Stimulated activated CD4-positive, alpha-beta T cell treated with anti-CD3 and anti-CD28 coated beads, Interleukin-15, amount 100 ng/mL, for 24 hours (primary cell): ENCODE measurements at regions not wholly inside any gene's neighbourhood (a gene's known extent, or its start where the extent isn't known, plus 50 kb on each side); places are given as distances from the start of the nearest gene placed in this dataset.

Experiments used
- DNase-seq: peaks from one replicate; pipeline ENCODE4 v3.0.0-alpha.2; 2020

DNA sequence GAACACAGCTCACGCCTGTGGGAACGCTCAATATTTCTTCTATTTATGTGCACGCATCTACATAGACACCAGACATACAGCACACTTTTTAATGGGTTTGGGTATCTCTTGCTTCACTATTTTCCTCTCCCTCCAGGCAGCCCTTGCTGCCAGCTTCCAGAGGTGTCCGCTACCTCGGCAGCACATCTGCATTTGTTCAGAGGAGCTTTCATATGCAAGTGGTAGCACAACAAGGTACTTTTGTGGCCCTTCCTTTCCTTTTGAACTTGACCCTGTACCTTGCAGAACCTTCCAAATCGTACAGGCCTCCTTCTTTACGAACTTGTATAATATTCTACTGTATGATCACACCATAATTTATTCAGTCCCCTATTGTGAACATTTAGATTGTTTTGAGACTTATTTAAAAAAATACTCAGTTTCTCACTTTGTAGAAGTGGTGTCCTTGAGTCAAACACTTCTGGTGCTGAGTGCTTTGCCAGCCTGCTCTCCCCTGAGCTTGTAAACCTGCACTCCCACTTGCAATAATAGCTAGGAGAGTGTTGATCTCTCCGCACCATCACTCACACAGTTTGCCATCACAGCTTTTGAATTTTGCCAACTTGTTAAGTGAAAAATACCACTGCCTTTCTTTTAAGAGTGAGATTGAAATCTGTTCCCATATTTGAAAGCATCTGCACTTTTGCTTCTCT, 106.0 kb upstream of the ZNF32 start:
- no peak for DNase-seq

DNA sequence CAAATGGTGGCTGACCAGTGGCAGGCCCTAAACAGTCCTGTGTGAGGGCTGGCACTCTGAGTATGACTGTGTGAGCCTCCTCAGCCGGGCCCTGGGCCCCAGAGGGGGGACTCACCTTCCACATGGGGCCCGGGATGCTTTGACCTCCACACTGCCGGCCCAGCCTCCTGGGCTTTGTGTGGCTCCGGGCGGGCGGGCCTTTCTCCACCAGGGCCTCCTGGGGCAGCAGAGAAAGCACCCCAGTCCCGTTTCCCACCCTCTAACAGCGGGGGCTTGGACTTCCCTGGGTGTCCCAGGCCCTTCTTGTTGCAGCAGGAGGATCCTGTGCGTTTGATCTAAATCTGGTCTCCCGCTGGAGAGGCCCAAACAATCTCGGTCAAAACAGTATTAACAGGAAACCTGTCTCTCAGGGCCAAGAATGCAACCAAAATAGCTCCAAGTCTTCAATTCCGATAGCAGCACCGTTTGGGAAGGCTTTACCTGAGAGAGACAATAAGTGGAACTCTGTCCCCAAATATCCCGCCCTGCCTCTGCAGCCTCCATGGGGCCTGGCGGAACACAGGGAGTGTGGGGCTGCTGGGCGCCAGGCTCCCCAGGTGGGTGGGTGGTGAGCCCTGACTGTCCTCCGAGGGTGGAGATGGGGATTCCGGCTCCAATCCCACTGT, 104.8 kb upstream of the ZNF32 start:
- no peak for DNase-seq

DNA sequence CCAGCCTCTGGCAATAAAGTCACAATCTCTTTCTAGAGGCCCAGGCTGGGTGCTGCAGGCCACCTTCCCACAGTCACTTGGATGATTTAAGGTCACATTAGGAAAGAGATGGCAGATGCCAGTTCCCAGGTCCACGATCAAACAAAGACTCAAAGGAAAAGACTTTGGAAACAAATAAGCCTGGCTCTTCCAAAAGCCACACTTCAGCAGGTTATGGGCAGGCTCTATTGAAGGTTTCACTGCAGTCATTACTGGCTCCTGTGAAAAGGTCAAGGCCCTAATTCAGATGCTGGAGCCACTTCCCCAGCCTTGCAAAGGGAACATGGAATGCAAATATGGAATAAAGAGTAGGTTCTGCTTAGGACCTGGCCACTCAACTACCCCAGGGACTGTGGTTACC, 104.0 kb upstream of the ZNF32 start:
- DNase-seq = no peak

DNA sequence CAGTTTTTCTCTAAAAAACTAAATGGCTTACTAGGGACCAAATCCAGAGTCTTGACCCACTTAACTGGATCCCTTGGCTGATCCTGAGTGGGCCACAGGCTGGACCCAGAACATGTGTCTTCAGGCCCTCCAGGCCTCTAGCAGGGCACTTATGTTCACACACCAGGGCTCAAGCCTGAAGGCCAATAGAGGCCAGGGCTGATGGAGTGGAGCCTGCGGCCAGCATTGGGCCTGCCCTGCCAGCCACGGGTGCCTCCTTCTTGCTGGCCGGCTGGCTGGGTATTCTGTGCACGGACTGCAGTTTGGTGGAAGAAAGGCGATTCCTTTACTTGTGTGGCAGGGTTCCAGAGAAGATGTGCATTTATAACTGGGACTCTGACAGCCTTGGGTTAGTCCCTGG, 103.0 kb upstream of the ZNF32 start:
- no peak for DNase-seq

DNA sequence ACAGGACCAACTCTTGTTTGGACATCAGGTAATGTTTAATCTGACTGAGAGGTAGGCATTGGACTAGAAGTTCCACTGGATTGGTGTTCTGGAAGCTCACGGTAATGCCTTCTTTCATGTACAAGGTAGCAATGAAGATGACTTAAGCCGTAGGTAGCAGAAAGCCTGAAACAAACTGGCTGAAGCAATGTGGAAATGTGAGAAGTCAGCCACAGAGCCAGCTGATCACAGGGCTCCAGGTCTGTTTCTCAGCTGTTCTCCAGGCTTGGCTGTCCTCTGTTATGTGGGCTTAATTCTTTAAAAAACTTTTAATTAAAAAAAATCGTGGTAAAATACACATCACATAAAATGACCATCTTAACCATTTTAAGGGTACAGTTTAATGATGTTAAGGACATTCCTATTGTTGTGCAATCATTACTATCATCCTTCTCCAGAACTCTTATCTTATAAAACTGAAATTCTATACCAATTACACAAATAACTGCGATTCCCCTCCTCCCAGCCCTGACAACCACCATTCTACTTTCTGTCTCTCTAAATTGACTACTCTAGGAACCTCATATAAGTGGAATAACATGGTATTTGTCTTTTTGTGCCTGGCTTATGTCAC, 101.4 kb upstream of the ZNF32 start:
- no peak for DNase-seq

DNA sequence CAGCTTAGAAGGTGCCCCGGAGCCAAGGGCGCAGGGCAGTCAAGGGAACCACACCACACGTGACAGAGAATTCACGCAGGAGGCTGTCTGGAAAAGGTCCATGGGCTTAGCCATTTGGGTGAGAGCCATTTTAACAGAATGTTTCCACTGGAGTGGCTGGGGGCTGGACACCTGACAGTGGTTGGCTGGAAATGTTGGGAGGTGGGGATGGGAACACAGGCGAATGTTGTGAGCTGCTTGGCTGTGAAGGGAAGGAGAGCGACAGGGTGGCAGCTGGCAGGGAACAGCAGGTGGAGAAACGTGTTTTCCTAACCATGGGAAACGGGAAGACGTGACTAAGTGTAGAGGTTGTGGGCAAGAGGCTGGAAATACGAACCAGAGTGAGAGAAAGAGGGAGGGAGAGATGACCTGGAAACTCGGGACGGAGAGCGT, 100.5 kb upstream of the ZNF32 start:
- DNase-seq = no peak

DNA sequence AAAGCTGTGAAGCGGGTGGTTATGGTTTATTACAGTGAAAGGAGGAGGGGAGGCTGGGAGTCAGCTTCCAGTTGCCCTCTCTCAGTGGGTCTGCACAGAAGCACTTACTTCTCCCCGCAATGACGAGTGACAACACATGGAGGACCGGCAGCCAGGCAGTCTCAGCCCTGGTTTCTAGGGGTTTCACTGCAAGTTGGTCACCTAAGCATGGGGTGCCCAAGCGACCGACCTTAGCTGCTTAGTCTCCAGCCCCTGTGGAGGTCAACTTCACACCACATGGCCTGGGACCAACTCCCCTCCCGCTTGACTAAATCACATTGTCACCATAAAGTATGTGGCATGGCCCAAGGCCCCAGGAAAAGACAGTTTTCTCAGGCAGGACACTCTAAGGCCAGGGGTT, 99.9 kb upstream of the ZNF32 start:
- DNase-seq = no peak

DNA sequence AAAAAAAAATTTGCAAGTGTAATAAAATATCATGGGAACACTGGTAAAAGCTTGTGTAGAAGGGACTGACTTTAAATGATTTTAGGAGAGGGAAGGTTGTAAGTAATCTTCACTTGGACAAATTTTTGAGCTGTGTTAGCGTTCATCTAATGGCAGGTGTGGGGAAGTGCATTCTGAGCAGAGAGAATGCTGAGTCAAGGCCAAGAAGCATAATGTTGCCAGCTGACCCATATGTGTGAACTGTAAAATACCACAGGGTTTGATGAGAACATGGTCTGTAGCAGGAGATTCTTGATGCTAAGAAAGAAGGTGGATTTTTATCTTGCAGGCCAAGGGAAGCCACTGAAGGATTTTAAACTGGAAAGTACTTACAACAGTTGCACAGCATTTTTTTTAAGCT, 98.2 kb upstream of the ZNF32 start:
- DNase-seq = no peak

DNA sequence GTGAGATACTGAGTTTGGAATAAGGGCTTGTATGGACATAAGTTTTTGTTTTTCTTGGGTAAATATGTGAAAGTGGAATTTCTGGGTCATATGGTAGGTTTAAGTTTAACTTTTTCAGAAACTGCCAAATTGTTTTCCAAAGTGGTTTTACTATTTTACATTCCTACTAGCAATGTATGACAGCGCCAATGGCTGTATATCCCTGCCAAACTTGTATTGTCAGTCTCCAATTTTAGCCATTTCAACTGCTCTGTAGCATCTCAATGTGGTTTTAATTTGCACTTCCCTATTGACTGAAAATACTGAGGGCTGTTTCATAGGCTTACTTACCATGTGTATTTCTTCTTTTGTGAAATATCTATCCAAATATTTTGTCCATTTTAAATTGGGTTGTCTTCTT, 90.5 kb upstream of the ZNF32 start:
- DNase-seq = no peak

DNA sequence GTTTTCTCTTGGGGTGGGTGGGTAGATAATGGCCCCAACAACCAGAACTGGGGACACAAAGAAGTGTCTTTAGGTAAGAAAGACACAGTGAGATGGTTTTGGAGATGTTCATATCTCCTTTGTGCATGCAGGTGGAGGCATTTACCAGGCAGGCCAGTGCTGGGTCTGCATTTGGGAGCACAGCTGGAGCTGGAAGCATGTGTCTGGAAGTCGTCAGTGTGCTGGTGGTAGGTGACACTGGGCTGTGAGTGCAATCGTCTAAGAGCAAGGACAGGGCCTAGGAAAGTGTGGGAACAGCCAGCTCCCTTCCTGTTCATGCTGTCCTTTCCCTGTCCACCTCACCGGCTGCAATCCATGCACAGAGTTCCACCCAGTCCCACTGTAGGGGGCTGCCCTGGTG, 88.3 kb upstream of the ZNF32 start:
- no peak for DNase-seq

DNA sequence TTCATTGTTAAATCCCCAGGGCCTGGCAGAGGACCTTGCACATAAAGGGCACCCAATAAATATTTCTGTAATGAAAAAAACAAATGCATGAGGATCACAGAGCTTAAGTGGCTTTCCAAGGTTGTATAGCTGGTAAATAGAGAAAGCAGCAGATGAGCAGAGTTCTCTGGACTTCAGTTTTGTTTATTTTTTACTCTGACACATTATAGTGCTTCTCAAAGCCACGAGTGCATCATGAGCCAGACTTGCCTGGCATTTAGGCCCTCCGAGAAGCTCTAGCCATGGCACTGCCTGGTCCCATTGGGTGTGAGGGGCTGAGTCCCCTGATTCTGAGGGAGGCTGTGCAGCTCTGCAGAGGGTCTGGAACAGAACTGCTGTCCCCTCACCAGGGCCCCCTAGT, 87.2 kb upstream of the ZNF32 start:
- no peak for DNase-seq

DNA sequence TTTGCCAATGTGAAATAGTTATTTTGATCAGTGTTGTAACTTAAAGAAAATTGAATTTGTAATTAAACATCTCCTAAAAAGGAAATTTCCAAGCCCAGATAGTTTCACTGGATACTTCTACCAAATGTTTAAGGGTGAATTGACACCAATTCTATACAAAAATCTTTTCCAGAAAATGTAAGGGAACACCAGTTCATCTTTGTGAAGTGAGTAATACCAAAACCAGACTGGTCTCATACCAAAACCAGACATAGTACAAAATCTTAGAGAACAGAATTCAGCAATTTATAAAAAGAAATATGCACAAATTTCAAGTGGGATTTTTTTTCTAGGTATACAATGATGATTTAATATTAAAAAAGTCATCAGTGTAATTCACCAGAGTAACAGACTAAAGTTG, 86.0 kb upstream of the ZNF32 start:
- no peak for DNase-seq

DNA sequence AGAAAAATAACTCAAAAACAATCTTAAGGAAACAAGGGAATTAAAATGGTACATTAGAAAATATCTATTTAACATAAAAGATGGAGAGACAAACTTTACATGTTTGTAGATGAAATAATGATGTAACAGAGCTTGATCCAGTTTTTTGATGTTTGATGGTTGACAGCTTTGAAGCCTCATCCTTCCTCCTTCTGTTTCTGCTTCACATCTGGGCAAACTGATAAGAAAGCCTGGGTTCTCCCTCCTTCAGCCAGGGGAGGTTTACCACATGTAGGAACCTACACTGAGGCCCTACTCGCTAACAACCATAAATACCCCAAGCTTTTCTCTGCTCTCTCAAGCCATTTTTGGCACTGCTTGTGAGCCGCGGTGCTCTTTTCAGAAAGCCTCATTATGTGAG, 82.8 kb upstream of the ZNF32 start:
- DNase-seq = no peak

DNA sequence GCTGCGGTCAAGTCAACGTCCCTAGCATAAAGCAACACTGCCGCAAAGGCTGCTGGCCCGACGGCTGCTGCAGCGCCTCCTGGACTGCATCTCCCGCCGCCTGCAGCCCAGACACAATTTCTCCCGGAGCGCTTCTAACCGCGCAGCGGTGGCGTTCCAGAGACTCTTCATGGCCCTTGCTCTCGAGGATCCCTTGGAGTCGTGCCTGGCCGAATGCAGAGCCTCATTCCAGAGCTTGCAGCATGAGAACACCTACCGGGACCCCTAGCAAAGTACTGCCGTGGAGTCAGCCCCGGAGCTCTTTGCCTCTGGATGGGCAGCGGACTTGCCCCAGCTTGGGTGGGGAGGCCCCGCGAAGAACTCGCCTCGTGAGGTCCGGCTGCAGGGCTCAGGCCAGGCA, 79.7 kb upstream of the ZNF32 start:
- DNase-seq = no peak

DNA sequence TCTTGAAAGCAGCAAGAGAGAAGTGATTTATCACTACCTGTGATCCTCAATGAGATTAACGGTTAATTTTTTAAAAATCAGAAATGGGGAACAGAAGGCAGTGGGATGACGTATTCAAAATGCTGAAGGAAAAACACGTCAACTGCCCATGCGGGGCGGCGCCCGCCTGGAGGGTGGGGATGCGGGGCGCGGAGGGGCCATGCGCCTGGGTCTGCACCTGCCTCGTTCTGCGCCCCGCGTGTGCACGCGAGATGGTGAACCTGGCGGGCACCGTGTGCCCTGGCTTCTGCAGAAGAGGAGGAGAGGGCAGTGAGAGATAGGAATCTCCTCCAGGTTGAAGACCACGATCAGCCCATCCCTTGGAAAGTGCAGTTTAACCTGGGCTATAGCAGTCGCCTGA, 79.3 kb upstream of the ZNF32 start:
- no peak for DNase-seq

DNA sequence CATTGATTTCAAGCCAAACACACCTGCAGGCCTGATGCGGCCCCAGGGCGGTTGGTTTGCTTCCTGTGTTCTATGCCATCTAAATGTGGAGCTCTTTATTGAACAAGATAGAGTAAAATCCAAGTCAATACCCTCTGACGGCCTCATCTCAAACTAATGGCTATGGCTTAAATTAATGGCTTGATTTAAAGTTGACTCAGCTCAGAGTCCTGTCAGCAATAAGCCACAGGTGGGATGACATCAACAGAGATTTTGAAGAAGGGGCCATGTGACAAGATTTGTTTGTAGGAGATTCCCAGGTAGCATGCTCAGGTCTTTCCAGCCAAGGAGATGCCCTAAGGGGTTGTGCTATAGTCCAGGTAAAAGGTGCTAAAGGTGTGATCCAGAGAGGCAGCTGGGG, 66.7 kb upstream of the ZNF32 start:
- no peak for DNase-seq

DNA sequence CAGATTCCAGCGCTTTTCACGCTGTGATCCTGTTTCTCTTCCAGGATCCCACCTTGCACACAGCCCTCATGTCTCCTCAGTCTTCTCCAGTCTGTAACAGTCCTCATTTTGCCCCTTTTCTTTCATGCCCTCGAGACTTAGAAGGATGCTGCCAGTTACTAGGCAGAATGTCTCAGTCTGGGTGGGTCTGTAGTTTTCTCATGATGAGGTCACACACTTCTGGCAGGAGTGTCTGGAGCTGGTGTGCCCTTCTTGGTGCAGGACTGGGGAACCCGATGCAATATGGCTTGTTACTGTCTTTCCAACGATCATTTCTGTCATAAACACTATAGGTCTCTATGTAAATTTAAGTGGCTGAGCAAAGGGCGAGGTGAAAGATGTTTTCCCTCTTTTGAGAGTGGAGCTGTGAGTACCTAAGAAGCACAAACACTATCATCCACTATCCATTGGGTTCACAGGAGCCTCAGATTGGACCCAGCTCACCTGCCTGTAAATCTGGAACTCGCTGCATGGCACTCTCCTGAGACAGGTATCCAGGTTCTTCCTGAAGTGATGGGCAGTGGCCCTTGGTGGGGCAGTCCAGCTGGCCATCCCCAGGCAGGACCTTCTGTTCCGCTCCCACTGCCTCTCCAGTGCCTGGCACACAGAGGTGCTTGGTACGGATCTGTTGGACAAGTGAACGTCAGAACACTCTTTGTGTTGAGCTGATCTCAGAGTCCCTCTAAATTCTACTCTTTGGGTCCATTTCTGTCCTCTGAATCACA, 64.3 kb upstream of the ZNF32 start:
- no peak for DNase-seq

DNA sequence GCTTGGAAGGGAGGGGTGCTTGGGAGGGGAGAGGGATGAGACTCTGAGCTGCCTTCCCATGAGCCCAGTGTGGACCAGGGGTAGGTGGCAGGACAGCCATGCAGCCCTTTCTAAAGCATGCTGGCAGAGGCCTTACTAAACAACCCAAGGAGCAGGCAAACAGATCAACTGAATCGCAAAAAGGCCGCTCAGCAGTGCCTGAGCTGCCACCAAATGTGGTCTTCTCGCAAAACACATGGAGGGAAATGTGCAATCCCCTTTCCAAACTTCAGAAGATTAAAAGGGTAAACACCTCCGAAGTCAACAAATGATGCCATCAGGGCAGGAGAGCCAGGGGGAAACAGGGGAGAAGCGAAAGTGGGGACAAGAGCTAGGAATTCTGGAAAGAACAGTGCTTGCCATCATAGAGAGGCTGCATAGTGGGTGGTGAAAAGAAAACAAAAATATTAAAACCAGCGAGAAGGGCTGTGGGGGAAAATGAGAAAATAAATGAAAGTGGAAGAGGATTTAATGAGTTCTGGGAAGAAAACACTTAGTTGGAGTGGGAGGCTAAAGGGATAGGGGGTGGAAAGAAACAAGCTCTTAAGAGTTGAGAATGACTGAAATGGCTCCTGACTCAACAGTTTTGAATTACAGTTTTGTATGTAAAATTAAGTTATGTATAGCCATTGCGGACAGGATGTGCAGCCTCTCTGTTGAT, 62.2 kb upstream of the ZNF32 start:
- DNase-seq = no peak

DNA sequence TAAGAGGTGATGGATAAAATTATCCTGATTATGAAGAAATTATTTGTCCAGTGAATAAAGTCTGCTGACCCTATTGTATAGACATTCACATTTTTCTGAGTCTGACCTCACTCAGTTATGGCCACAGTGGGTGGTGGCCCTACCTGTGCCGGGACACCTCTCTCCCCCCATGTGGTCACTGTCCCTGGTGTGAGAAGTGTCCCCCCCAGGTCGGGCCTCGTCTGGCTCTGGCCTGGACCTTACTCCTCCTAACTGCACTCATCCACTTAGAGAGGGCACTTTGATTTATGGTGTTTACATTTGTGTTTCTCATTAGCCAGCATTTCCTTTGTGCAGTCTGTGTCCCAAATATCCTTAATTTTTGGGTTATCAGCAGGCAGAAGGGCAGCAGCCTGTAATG, 59.6 kb upstream of the ZNF32 start:
- no peak for DNase-seq

DNA sequence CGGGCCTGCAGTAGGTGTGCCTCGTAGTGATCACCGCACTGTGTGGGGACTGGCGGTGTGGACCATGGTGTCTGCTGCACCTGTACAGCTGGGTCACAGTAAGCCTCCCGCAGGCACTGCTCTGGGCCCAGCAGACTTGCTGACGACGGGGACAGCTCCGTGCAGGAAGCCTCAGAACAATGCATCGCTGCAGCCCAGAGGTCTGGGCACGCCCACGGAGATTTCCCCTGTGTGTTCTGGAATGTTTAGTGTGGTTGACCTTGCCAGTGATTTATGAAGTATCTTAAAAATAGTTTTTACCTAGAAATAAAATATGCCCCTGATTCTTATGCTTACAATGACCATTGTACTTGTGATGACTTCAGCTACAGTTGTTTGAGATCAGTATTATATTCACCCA, 59.1 kb upstream of the ZNF32 start:
- no peak for DNase-seq

DNA sequence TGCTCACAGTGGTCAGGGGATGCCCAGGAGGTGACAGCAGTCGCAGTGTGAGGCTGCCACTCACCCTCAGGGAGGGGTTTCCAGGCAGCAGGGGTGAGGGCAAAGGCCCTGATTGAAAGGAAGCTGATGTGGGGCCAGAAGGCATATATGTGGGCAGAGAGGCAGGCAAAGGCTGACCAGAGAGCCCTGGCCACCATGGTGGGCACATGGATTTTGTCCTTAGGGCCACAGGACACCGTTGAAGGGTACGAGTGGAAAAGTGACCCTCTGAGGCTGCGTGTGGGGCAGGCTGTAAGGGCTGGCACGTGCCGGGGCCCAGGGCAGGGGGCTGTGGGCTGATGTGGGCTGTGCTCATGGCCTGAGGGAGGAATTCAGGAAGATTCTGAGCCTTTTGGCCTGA, 57.5 kb upstream of the ZNF32 start:
- no peak for DNase-seq

DNA sequence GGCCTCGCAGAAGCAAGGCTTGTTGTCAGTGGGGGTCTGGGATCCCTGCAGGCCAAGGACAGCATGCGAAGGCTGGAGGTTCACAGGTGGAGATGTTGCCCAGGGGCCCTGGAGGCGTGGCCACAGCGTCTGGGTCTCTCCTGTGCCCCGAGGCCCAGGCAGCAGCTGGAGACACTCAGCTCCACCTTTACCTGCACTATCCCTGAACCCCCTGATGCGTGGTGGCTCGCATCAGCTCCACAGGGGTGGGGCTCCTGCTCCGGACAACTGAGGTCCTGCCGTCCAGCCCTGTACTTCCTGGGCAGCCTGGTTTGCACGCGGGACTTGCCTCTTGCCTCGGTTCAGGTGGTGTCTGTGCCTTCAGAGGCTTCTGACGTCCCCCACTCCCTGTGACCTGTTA, 54.6 kb upstream of the ZNF32 start:
- no peak for DNase-seq

DNA sequence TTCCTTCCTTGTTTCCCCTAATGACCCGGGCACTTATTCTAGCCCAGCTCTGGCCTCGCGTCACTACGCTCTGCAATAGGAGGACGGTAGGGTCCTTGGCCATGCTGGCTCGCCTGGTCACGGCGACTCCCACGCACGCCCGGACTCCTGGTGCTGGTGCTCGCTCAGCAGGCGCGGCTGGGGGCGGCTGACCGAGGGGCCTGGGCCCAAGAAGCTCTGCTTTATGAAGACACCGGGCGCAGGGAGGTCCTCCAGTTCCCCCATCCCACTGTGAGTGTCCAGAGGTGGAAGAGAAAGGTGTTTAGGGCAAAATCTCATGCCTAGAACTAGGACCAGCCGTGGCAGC, 54.2 kb upstream of the ZNF32 start:
- no peak for DNase-seq
